Cardiac fibroblast (primary cell): ENCODE measurements at regions not wholly inside any gene's neighbourhood (a gene's known extent, or its start where the extent isn't known, plus 50 kb on each side); places are given as distances from the start of the nearest gene placed in this dataset.

ENCODE experiments used
- DNase-seq, 2 donors: peaks; one replicate each; pipeline versions ENCODE4 v3.0.0 to v3.0.0-alpha.2; 2010; ENCODE audit warnings: low read depth in 2 of 2
- H3K4me3 ChIP-seq, 2 donors: replicated peaks in 1 of 2; 1 replicate in 1 of 2; 2 replicates in 1 of 2; pipeline ENCODE4 v1.5.1; 2011; ENCODE audit warnings: low read depth in 2 of 2, low read length in 2 of 2, mild to moderate bottlenecking in 2 of 2, moderate library complexity in 1 of 2
- CTCF ChIP-seq: IDR thresholded peaks from one replicate; pipeline ENCODE4 v1.5.1; 2011; ENCODE audit warnings: low read depth, mild to moderate bottlenecking, low read length, inconsistent platforms

DNA sequence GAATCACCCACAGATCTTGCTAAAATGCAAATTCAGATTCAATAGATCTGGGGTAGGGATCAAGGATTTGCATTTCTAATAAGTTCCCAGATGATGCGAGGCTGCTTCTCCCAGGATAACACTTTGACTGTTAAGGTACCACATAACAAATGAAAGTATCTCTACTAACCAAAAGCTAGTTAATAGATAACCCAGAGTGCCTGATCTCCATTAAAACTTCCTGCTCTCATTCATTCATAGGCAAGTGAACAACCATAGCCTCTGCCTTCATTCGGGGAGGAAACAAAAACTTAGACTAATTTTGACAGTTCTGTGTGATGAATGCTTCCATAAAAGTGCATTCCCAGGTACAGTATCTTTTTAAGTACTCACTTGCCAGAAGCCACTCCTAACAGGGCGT lies 265.6 kb upstream of the BTBD3 start:
- DNase-seq = no peak
- H3K4me3 ChIP-seq = no peak overlapping the region
- no peak for TF ChIP-seq CTCF

- TF ChIP-seq CTCF = no peak
- no peak for DNase-seq
- no peak overlapping the region for H3K4me3 ChIP-seq
Measured at GRCh38 chr20:11654766-11655165, 262.9 kb upstream of the BTBD3 start.

GRCh38 chr20:11660673-11661072 lies 257.0 kb upstream of the BTBD3 start:
- no peak for TF ChIP-seq CTCF
- DNase-seq = no peak
- no peak overlapping the region for H3K4me3 ChIP-seq

DNA sequence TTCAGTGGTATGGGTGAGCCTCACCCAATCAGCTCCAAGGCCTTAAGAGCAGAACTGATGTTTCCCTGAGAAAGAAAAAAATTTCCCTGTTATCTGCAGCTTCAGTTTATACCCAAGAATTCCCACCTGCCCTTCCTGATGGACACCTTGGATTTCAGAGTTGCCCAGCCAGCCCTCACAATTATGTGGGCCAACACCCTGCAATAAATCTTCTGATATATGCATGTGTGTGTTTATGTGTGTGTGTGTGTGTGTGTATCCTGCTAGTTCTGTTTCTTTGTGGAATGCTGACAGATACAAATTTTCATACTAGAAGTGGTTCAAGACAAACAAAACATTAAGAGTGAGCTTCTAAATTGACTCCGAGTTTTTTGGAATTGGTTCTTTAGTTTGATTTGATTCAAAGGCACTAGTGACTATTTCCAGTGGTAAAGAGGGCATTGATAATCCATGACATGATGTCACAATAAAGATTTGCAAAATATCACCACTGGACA lies 246.6 kb upstream of the BTBD3 start:
- no peak for DNase-seq
- H3K4me3 ChIP-seq = no peak overlapping the region
- no peak for TF ChIP-seq CTCF

- TF ChIP-seq CTCF = no peak
- no peak for DNase-seq
- no peak overlapping the region for H3K4me3 ChIP-seq
Measured at GRCh38 chr20:11672959-11673358, 244.7 kb upstream of the BTBD3 start.

DNA sequence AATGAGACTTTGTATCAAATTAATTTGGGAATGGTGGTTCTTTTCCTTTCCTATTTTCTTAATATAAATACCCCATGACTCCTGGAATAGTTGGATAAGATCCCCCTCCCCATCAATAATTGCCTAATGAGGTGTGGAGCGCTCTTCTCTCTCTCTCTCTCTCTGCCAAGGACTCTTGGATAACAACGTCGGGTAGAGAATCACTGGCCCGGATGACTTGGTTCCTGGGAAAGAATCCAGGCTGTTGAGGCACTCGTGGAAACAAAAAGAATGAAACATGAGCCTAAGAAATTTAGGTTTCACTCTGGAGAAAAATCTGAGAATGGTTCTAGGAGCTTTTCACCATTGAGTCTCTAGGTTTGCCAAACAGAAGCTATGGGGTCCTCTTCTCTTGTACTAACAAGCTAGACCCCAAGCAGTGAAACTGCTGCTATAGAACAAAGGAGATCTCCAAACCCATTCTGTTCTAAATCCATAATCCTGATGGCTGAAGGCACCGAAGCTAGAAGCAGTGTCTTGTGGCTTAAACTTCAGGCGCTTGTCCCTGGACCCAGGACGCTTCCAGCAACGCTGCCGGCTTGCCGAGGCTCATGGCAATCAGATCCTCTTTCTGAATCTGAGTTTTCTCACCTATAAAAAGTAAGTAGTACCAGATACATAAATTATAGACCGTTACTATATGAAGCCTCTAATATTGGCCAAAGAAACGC lies 241.6 kb upstream of the BTBD3 start:
- TF ChIP-seq CTCF = no peak
- no peak overlapping the region for H3K4me3 ChIP-seq
- DNase-seq = peak in 1 of 2 donors; percentile 14

DNA sequence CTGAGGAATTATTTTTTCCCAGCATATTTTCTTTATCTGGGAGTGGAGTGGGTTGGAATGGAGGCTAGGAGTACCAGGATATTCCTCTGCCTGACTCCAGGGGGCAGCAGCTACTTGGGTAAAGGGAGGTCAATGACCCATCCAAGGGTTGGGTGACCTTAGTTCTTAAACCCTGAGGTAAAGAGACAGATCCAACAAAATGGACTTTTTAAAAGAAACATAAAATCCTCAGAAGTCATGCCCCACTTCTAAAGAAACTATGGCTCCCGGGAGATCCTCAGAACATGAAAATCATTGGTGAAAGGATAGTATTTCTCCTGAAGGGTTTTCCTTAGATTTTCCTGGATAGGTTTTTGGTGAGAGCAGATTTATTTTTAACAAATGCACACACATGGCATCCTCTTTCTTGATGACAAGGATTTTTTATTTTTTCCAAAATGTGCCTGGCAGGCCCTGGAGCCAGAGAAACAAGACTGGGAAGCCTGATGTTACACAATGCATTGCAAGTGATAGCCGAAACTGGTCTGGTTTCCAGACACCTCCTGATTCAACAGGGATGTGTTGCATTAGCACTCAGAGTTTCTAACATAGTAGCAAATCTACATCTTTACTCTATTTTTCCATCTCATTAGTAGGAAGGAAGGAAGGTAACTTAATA lies 240.9 kb upstream of the BTBD3 start:
- peak; percentile 63 to 64 for DNase-seq
- no peak overlapping the region for H3K4me3 ChIP-seq
- TF ChIP-seq CTCF = peak; percentile 89
